GM04503 (cell line): ENCODE measurements at regions not wholly inside any gene's neighbourhood (a gene's known extent, or its start where the extent isn't known, plus 50 kb on each side); places are given as distances from the start of the nearest gene placed in this dataset.

Experiments used
- DNase-seq: peaks from one replicate; pipeline ENCODE4 v3.0.0-alpha.2; 2012; ENCODE audit warnings: low read depth

DNA sequence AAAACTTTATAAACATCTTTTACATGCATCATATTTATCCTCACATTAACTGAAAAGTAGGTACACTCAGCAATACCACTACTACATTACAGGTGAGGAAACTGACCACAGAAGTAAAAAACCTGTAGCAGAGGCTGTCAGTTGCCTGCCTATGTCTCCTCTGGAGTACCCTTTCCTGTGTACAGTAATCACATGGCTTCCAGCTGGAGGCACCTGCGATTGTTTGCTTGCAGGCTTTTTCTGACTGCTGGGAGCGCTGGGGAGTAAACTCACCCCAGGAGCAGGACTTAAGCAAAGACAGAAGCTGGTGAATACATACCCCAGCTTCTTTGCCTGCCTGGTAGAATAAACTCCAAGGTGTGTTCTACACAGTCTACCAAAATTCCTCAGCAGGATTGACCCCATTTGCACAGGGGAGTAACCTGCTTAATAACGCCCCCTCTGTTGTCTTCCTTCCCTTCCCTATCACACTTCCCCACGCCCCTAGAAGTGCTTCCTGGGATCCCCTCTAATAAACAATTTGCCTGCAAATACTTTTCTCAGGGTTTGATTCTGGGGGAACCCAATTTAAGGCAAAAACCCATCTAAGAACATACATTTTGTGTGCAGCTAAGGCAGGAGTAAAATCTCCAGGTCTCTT, 138.9 kb downstream of the PTH2R start:
- no peak for DNase-seq

DNA sequence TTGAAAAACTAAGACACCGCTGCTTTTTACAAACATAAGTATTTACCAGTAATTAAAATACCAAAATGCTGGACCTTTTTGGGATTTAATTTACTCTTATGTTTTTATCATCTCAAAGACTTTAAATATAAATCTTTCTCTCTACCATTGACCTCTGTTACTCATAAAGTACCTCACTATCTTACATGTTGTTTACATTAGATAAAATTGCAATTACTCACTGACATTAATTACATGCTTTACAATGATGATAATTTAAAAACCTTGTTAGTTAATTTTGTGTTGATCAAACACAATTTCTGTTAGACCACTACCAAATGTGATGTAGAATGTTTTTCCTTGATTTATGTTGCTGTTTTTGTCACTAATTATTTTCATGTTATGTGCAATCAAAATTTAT, 139.5 kb downstream of the PTH2R start:
- no peak for DNase-seq

DNA sequence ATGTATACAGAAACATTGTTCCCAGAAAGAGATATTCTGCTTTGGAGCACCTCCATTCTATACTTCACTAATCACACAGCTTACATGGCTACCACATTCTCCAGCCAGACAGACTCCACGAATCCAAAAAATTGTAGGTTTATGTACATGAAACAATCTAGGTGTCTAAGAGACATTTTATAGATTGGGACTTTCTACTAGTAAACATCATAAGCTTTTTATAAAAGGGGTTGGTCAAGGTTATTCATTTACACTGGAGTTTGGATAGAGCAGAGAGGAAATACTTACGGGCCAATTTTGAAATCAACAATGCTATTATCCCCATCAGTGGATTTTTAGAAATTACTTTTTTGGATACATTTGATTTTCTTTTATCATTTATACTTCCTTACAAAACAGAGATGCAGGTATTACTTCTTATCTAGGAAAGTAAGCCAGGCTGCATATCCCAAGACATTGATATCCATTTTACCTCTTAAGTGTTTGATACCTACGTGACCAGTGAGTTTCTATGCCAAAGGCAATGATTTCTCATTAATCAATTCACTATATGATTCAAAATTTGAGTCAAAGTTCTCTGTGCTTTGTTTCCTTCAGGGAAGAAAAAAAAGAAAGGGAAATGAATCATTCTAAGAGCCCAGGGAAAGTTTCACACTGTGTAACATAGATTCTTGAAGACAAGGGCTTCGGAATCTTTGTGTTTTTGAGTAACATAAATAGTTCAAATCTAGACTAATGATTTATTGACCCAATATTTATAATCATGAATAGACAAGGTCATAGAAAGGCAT, 140.5 kb downstream of the PTH2R start:
- DNase-seq: no peak

DNA sequence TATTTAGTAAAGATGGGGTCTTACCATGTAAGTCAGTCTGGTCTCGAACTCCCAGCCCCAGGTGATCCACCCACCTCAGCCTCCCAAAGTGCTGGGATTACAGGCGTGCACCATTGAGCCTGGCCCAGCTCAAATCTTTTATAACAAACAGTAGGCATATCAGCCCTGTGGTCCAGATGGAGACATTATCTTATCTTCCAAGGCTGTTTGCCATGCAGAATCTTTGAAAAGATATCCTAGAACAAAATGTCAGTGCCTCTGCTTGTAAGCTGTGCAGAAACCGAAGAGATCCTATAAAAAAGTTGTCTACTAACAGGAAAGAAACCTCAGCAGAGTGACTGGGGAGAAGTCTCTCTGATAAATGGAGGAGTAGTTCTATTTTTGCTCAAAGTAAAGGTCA, 142.1 kb downstream of the PTH2R start:
- no peak for DNase-seq

DNA sequence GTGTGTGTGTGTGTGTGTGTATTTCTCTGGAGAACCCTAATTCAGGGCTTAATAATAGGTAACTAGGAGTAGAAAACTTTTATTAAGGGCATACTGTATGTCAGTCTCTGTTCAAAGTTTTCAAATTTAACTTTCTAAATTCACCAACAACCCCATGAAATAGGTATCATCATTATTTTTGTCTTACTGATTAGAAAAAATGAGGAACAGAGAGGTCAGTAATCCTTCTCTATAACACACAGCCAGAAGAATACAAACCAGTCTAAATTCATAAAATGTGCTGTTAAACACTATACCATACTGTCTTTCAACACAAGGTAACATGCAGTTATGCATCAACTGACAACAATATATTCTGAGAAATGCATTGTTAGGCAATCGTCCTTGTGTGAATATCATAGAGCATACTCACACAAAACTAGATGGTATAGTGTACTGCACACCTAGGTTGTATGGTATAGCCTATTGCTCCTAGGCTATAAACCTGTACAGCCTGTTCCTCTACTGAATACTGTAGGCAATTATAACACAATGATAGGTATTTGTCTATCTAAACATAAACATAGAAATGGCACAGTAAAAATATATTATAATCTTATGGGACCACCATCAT, 143.1 kb downstream of the PTH2R start:
- DNase-seq: no peak

DNA sequence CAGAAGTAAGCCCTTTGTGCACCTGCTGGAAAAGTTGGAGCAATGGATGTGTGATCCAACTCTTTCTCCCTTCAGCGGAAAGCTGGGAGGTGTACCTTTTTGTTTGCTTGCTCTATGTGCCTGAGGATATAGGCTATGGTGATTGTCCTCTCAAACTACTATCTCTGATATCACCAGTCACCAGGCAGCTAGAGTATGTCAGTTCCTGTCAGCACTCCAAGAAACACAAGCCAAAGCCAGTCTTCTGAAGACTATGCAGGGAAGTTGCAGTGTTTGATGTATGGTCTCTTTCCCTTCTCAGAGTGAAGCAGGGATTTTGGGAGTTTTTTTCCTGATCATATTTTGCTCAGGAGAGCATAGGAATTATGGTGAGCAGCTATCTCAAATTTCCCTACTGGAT, 146.4 kb downstream of the PTH2R start:
- DNase-seq: no peak

DNA sequence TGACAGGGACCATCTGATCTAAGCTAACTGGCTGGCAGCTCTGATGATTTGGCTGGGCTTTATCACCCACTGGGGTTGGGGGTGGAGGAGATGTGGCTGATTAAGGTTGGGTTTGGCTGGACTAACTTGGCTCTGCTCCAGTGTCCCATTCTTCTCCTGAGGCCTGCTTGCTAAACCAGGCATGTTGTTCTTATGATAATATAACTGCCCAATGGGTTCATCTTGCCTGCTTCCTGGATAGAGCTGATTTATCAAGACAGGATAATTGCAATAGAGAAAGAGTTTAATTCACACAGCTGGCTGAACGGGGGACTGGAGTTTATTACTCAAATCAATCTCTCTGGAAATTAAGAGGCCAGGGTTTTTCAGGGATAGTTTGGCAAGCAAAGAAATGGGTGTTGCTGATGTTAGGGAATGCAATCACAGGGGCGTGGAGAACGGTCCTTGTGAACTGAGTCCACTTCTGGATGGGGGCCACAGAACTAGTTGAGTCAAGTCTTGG, 150.4 kb downstream of the PTH2R start:
- no peak for DNase-seq

DNA sequence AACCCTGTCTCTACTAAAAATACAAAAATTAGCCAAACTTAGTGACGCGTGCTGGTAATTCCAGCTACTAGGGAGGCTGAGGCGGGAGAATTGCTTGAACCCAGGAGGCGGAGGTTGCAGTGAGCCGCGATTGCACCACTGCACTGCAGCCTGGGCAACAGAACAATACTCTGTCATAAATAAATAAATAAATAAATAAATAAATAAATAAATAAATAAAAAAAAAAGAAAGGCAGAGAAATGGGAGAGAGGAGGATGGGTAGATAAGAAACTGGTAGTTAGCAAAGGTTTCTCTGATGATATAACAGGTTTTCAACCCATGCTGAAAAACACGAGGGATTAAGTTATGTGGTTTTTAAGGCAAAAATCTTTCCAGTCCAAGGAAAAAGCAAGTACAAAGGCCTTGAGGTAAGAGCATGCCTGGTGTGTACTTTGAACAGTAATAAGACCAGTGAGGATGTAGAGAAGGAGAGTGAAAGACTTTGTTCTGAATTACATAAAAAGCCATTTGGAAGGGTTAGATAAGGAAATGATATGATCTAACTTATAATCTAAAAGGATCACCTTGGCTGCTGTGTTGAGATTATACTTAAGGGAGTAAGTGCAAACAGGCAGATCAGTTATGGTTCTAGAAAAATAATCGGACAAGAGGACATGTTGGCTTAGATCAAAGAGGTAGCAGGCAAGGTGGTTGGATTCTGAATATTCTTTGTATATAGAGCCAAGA, 159.3 kb downstream of the PTH2R start:
- DNase-seq: no peak

DNA sequence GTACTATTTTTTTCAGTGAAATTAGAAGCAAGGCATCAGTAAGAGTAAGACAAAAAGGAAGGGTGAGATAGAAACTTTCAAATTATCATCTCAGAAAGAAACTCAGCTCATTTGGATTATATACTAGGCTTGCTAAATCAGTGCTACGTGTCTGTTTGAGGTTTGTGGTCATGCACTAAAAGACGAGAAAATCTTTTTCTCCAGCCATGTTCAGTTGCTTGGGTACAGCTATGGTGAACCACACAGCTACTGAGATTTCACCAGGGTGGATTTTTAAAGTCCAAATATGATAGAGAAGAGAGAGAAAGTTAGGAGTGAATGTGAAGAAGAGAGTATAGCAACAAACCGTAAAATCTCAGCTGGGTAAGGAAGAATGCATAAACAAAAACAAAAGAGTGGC, 161.6 kb downstream of the PTH2R start:
- DNase-seq: no peak

DNA sequence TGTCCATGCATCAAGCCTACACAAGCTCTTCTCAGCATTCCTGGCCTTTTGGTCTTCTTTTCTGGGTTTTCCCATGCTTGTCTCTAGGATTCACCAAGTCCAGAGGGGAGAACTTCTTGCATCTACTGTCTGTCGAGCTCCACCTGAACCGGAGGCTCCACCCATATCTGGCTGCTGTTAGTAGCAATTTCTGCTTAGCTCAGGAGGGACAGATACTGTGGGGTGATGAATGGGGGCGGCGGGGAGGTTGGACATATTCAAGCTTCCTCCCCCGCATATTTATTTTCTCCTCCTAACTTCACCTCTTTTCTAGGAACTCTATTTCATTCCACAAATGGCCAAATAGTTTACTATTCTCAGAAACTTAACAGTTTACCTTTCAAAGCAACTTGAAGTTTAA, 163.5 kb downstream of the PTH2R start:
- no peak for DNase-seq

DNA sequence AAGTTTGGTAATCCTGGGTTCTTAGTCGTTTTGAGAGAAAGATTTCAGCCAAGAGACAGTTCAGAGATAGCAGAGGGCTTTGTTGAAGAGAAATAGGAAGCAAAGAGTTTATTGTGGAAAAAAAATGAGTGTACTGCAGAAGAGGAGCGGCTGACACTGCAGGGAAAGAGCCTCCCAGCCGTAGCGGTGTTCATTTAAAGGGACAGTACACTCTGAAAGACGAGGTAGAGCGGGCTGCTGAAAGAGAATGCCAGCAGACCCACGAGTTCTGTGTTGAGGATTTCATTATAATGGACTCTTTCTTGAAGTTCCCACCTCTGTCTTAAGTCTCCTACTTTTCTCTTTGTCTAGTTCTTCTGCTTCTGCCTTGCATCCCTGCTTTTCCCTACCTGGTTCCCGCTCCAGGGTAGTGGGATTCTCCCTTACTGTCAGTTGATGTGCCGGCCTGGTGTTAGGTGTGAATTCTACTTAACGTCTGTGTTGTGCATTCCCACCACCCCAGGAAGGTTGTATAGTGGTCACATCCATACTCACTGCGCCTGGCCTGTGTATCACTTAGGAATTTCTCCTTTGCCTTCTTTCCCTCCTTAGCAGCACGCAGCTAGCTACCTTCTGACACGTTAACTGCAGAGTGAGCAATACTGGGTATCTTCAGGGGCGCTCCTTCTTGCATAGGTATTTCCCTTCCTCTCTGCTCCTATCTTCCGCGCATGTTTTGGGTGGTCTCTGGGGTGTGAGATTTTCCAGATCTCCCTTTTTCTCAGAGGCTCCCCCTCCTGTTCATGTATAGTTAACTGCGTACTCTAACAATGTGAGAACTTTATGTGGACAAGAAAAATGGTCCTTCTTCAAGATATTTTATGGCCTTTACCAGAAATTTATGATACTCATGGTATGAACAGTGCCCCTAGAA, 164.5 kb downstream of the PTH2R start:
- DNase-seq: no peak

DNA sequence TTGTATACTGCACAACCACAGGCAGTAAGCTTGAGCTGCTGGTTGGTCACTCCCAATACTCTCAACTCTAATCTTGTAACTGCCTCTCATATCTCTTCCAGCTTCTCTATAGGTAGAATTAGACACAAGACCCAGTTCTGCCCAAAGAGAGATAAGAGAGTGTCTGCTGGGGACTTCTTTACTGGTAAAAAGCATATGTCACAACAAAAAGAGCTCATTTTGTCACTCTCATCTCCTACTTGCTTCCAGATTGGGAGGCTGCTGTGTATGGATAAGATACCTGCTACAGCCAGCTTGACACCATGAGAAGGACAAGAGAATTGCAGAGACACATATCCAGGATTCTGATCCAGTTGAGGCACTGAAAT, 165.2 kb downstream of the PTH2R start:
- no peak for DNase-seq

DNA sequence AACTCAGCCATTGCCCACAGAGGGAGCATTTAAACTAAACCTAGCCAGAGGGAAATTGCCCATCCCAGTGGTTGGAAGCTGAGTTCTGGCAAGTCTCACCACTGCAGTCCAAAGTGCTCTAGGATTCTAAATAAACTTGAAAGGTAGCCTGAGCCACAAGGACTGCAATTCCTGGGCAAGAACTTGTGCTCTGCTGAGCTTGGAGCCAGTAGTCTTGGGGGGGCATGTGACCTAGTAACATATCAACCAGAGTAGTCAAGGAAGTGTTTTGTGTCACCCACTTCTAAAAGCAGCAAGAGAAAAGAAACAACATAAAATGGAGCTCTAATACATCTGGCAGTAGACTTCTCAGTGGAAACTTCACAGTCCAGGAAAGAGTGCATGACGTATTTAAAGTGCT, 167.0 kb downstream of the PTH2R start:
- DNase-seq: no peak

DNA sequence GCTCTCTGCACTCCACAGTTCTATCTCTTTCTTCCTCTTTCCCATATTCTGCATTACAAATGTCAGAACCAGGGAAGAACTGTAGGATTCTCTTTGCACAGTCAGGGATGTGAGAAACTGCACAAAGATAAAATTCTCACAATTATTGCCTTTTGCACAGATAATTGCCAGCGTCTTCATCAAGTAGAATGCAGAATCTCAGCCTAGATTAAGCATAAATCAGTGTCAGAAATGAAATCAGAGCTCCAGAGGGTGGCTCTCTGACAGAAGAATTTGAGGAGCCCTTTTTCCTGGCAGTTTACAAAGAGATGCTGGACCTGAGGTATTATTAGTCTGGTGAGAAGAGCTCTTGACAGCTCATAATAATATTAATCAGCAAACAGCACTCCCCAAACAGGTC, 173.1 kb downstream of the PTH2R start:
- DNase-seq: no peak

DNA sequence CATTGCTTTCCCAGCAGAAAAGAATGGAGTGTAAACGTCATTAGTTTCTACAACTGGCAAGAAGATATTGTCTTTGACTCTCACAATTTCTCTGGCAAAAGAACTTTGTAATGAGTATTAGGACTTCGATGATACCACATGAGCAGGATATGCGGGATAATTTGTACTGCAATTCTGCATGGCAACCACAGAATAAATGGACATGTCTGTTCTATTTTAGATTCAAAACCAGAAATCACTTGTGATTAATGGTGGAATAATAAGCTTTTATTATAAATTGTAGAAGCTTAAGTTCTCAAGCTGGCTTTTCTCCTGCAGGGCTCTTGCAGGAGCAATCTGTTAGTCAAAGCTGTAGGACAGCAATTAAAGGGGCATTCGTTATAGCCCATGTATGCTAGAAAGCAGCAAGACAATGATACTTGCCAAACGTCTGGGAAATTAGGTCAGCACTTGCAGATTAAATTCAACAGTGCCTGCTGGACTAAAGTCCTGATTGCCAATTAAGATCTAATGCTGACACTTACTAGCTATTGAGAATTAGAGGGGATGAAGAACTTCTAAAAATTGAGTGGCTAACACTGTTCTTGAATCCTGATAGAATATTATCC, 177.9 kb downstream of the PTH2R start:
- DNase-seq: no peak

DNA sequence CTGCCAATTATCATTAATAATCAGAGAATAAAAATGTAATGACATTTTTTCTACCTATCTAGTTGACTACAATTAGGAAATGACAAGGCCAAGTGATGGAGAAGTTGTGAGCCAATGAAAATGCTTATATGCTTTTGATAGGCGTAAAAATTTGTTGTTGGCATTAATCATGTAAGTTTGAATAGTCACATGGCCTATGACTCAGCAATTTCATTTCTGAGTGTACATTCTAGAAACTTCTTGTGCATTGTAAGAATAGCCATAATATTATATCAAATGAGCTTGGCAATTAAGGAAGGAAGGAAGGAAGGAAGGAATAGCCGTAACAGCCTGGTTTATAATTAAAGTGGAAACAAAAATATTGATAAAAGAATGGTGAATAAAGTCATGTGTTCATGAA, 179.9 kb downstream of the PTH2R start:
- no peak for DNase-seq

DNA sequence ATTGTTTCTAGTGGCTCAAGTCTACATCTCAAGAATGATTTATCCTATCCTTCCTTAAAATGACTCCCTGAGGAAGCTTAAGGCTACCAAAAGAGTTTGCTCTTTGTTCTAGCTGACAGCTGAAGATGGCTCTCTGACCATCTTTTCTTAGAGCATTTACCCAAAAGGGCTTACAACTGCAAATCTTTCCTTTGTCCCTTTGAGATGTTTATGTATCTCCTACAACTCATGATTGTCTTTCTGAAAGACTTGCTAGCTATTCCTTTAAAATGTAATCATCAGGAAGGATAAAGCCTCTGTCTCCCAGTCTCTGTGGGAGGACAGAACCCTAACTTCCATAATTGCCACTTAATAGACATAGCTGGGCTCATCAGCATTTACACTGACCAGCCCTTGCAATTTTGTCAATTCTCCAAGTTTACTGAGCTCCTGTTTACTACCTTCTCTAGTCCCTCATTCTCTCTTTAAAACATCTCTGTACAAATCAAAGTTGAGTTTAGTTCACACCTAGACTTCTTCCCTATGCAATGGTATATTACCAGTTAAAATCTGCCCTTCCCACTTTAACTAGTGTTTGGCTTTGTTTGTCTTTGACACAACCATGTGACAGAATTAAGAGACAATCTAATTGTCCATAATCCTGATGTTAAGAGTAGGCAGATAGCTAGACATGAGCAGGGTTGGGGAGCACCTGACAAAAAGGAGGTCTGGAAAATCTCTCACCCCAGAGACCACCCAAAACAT, 188.2 kb downstream of the PTH2R start:
- no peak for DNase-seq

DNA sequence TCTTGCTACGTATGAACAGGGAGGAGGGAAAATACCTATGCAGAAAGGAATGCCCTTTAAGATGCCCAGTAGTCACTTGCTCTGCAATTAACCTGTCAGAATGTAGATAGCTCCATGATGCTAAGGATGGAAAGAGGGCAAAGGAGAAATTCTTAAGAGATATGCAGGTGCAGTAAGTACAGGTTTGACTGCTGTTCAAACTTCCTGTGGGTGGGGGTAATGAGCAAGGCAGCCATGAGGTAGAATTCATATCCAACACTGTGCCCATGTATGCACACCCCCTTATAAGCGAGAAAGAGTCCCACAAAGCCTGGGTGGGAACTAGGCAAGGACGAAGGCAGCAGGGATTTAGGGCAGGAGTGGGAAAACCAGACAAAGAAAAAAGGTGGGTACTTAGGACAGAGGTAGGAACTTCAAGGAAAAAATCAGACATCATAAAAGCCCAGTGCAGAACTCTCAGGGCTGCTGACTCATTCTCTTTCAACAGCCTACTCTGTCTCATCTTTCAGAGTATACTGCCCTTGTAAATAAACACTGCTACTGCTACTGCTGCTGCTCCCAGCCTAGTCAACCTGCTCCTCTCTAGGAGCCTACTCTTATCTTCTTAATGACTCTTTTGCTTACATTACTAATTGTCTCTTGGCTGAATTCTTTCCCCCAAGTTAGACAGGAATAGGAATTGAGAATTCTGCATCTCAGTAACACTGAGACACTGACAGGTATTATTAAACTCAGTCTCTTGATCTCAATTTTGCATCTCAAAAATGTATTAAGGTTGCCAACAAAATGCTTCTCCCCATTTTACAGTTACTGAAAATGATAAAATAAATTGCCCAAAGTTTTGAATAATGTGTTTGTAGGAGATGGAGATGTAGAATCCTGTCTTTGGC, 189.0 kb downstream of the PTH2R start:
- no peak for DNase-seq

DNA sequence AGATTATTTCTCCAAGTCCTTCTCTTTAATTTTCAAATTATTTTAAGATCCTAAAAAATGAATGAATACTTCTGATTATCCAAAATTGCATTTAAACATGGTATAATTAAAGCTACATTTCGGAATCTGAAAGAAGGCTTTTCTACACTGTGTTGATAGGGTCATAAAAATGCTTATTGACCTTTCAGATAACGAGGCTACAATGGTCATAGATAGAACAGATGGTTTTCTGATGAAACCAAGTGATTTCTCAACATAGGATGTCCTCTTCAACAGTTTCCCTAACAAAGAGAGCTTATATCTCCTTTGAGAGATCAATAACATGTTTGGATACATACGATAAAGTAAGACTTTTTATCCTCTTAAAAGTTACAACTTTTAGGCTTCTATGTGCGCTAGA, 201.1 kb downstream of the PTH2R start:
- no peak for DNase-seq
